Tibial nerve (tissue), 4 donors: ENCODE measurements at regions not wholly inside any gene's neighbourhood (a gene's known extent, or its start where the extent isn't known, plus 50 kb on each side); places are given as distances from the start of the nearest gene placed in this dataset.

Experiments
- DNase-seq, 2 donors: peaks; one replicate each; pipeline ENCODE4 v3.0.0-alpha.2; 2019; ENCODE audit warnings: low spot score in 2 of 2
- H3K27ac ChIP-seq, 4 donors: fragments of 200-600 bp; sonication (generic) in 3 of 4; one replicate each; pipeline ENCODE4 v1.5.1; 2017 to 2019; ENCODE audit warnings: mild to moderate bottlenecking in 1 of 4
- H3K27me3 ChIP-seq, 2 donors: fragments of 200-600 bp; sonication (generic) in 1 of 2; one replicate each; pipeline versions ENCODE4 v1.5.1 to v1.6.0; 2017 to 2019
- H3K36me3 ChIP-seq, 3 donors: fragments of 200-600 bp; sonication (generic); one replicate each; pipeline ENCODE4 v1.5.1; 2018 to 2019
- H3K4me1 ChIP-seq, 4 donors: fragments of 200-600 bp; sonication (generic) in 3 of 4; one replicate each; pipeline ENCODE4 v1.5.1; 2017 to 2019
- H3K4me3 ChIP-seq, 4 donors: fragments of 200-600 bp; sonication (generic) in 3 of 4; one replicate each; pipeline ENCODE4 v1.5.1; 2017 to 2019; ENCODE audit warnings: mild to moderate bottlenecking in 1 of 4, moderate library complexity in 1 of 4
- H3K9me3 ChIP-seq, 4 donors: fragments of 200-600 bp; sonication (generic) in 3 of 4; one replicate each; pipeline ENCODE4 v1.5.1; 2017 to 2019
- CTCF ChIP-seq, 5 experiments: fragments of 200-600 bp in 3 of 5; fragments of 450-650 bp in 2 of 5; sonication (generic) in 3 of 5; IDR thresholded peaks; one replicate each; pipeline ENCODE4 v1.5.1; 2016 to 2019; ENCODE audit warnings: antibody characterized with exemption in 5 of 5, mild to moderate bottlenecking in 3 of 5, moderate library complexity in 2 of 5
- EP300 ChIP-seq, 2 donors: sonication (generic); formaldehyde crosslinking; IDR thresholded peaks; one replicate each; pipeline ENCODE4 v1.6.1; 2017; ENCODE audit warnings: antibody characterized with exemption in 2 of 2, mild to moderate bottlenecking in 1 of 2
- POLR2A ChIP-seq, 2 donors: fragments of 450-650 bp; IDR thresholded peaks; one replicate each; pipeline ENCODE4 v1.6.1; 2017; ENCODE audit warnings: antibody characterized with exemption in 2 of 2, mild to moderate bottlenecking in 2 of 2, moderate library complexity in 2 of 2
- WGBS, 2 donors: methylation state at CpG; one replicate each; pipeline ENCODE4 v1.1.5; 2018; 5-methylcytosine and 5-hydroxymethylcytosine counted together

DNA sequence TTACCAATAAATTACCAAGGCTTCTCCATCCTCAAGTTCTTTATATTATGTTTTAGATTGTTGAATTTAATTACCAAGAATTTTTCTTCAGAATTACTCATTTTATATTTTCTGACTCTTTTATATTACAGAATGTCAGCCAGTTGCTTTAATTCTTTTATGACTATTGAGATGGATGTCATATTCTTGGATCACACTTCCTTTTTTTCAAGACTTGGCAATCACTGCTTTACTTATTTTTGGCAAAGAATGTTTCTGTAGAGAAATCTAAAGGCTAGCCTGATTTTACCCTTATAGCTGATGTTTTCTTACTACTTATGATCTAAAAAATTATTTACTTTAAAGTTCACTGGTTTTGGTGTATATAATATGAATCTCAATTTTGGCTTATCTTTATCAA is 721.1 kb upstream of the TMPRSS15 start:
- Histone ChIP-seq H3K9me3 (no peaks in the 10 kb centered on the region), H3K27me3 (no peaks in the 10 kb centered on the region), H3K4me3 (no peak overlapping the region), H3K27ac (no peak overlapping the region), H3K36me3 (no peaks in the 10 kb centered on the region), H3K4me1 (no peaks in the 10 kb centered on the region)
- no peak for DNase-seq
- TF ChIP-seq EP300 (IDR thresholded peaks at IDR 0.05): no peak
- no peak for TF ChIP-seq CTCF (IDR thresholded peaks at IDR 0.05)
- TF ChIP-seq POLR2A (IDR thresholded peaks at IDR 0.05): no peak

DNA sequence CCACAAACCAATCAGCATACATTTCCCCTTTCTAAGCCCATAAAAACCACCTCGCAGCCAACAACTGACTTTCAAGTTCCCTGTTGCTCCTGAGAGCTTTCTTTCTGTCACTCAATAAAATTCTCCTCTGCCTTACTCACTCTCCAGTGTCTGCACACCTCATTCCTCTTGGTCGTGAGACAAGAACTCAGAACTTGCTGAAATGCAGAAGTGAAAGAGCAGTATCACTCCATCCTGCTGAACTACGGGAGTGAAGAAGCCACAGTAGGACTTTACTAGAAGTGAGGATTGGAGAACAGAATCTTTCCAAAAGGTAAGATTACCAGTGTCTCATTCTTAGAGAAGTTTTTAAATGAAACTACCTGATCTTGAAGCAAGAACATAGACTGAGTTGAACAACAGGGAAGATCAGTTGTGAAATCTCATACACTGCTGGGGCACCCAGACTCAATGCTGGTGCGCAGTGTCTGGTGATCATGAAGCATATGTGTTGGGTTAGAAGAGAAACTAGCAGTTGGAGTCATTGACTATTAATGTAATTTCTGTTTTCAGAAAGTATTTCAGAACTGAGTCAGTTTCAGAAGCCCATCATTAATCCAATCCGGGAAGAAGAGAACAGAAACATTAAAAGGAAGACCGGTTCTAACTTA is 726.9 kb upstream of the TMPRSS15 start:
- Histone ChIP-seq H3K36me3 (no peaks in the 10 kb centered on the region), H3K4me3 (no peak overlapping the region), H3K27ac (no peak overlapping the region), H3K27me3 (no peaks in the 10 kb centered on the region), H3K9me3 (no peaks in the 10 kb centered on the region), H3K4me1 (no peaks in the 10 kb centered on the region)
- no peak for DNase-seq
- no peak for TF ChIP-seq EP300 (IDR thresholded peaks at IDR 0.05)
- TF ChIP-seq CTCF (IDR thresholded peaks at IDR 0.05): no peak
- no peak for TF ChIP-seq POLR2A (IDR thresholded peaks at IDR 0.05)
- 68 to 74% methylated on average over 6 of the region's 6 CpGs for WGBS, 2 donors

DNA sequence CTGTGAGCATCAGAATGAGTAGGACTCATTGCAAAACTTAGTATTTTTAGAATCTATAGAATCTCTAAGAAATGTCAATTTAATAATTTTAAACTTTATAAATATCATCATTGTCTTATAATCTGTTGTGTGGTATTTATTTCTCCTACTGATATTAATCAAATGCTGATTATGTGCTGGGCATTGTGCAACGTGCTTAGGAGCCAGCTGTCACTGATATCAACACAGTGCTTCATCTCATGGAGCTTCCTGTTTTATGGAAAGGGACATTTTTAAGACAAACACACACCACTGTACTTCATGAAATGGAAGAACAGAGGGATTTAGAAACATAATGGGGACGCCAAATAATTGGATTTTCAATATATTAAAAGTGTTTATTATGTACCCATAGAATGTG is 737.9 kb upstream of the TMPRSS15 start:
- WGBS, 2 donors: 59 to 64% methylated on average over 2 of the region's 2 CpGs
- H3K4me1 ChIP-seq: no peaks in the 10 kb centered on the region
- TF ChIP-seq CTCF (IDR thresholded peaks at IDR 0.05) (no peak), EP300 (IDR thresholded peaks at IDR 0.05) (no peak), POLR2A (IDR thresholded peaks at IDR 0.05) (no peak)

GRCh38 chr21:19145682-19146293 is 742.2 kb upstream of the TMPRSS15 start:
- no peaks in the 10 kb centered on the region for H3K27me3 ChIP-seq
- no peaks in the 10 kb centered on the region for H3K36me3 ChIP-seq
- WGBS, 2 donors: 84 to 89% methylated on average over 4 of the region's 4 CpGs
- no peaks in the 10 kb centered on the region for H3K4me1 ChIP-seq
- H3K27ac ChIP-seq: no peak overlapping the region
- no peak for TF ChIP-seq POLR2A (IDR thresholded peaks at IDR 0.05)
- no peak for TF ChIP-seq CTCF (IDR thresholded peaks at IDR 0.05)
- no peak for TF ChIP-seq EP300 (IDR thresholded peaks at IDR 0.05)
- no peaks in the 10 kb centered on the region for H3K9me3 ChIP-seq
- no peak overlapping the region for H3K4me3 ChIP-seq
- no peak for DNase-seq

More for the DNA sequence above, 737.9 kb upstream of the TMPRSS15 start:
- Histone ChIP-seq H3K36me3 (no peaks in the 10 kb centered on the region), H3K9me3 (no peaks in the 10 kb centered on the region), H3K27me3 (no peaks in the 10 kb centered on the region), H3K27ac (no peak overlapping the region), H3K4me3 (no peak overlapping the region)
- DNase-seq: no peak

- TF ChIP-seq CTCF (IDR thresholded peaks at IDR 0.05): no peak
- no peak for TF ChIP-seq EP300 (IDR thresholded peaks at IDR 0.05)
- no peak for TF ChIP-seq POLR2A (IDR thresholded peaks at IDR 0.05)
- H3K27ac ChIP-seq: no peak overlapping the region
- no peak for DNase-seq
- 74 to 86% methylated on average over 3 of the region's 3 CpGs for WGBS, 2 donors
- H3K27me3 ChIP-seq: no peaks in the 10 kb centered on the region
- H3K36me3 ChIP-seq: no peaks in the 10 kb centered on the region
- no peaks in the 10 kb centered on the region for H3K9me3 ChIP-seq
- H3K4me1 ChIP-seq: no peaks in the 10 kb centered on the region
- H3K4me3 ChIP-seq: no peak overlapping the region
Measured at GRCh38 chr21:19148056-19148455, 744.5 kb upstream of the TMPRSS15 start.
